ENCODE measurements at regions not wholly inside any gene's neighbourhood (a gene's known extent, or its start where the extent isn't known, plus 50 kb on each side); places are given as distances from the start of the nearest gene placed in this dataset.

DNA sequence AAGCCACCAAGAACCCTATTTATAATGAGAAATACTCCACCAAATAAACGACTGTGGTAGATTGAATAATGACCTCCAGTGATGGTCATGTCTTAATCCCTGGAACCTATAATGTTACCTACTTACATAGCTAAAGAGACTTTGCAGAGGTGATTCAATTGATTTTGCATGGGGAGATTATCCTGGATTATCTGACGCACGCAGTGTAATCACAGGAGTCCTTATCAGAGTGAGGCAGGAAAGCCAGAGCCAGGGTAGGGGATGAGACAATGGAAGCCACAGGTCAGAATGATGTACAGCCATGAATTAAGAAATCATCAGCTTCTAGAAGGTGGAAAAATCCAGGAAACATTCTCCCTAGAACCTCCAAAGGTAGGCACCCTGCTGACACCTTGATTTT is 286.4 kb upstream of the SP4 start:
- H3K27ac ChIP-seq (ENCODE audit: low read depth, low read length): no peak overlapping the region

More for the DNA sequence above, 286.4 kb upstream of the SP4 start:
- DNase-seq (ENCODE audit: low read depth, low spot score): no peak
- no TSS peak for BruUV-seq (replicated peaks)
- CTCF ChIA-PET: no interaction called here
- RAD21 ChIA-PET (ENCODE audit: low non-redundant PET in 1 of 2, low total read pairs in 2 of 2, uncharacterized antibody in 2 of 2, unreplicated experiment in 2 of 2): no interaction called here
- Histone ChIP-seq H4K20me1 (ENCODE audit: insufficient read depth) (no peaks in the 10 kb centered on the region), H3K4me1 (ENCODE audit: control insufficient read depth in 1 of 2, insufficient read depth in 2 of 2, low read length in 2 of 2) (no peaks in the 10 kb centered on the region; a peak in 1 of 4 replicates), H3K9me3 (ENCODE audit: control insufficient read depth in 1 of 2, insufficient read depth in 1 of 2, low read depth in 1 of 2, low read length in 2 of 2) (no peaks in the 10 kb centered on the region), H3K36me3 (ENCODE audit: control insufficient read depth in 1 of 2, insufficient read depth in 2 of 2, low read length in 2 of 2) (no peaks in the 10 kb centered on the region), H3K4me3 (replicated peaks in 1 of 2; ENCODE audit: low read depth in 1 of 2, low read length in 2 of 2) (no peak overlapping the region), H2AFZ (ENCODE audit: low read depth, low read length, poor library complexity, severe bottlenecking) (no peak overlapping the region), H3K79me2 (ENCODE audit: insufficient read depth, low read length) (no peaks in the 10 kb centered on the region), H3K9ac (ENCODE audit: low read length) (no peak overlapping the region), H3K9me2 (ENCODE audit: insufficient read depth) (no peaks in the 10 kb centered on the region), H3K27me3 (ENCODE audit: insufficient read depth, low read length) (no peaks in the 10 kb centered on the region), H3K4me2 (ENCODE audit: low read length) (no peak overlapping the region)
- no peak for TF ChIP-seq SRF (IDR thresholded peaks at IDR 0.05; ENCODE audit: low read depth)
- no peak for TF ChIP-seq ZNF274 (IDR thresholded peaks at IDR 0.05; ENCODE audit: low read depth, low read length)
- TF ChIP-seq FOSL1 (IDR thresholded peaks at IDR 0.05; ENCODE audit: low read depth): no peak
- TF ChIP-seq EZH2 (IDR thresholded peaks at IDR 0.05): no peak
- TF ChIP-seq, protein P1, sequence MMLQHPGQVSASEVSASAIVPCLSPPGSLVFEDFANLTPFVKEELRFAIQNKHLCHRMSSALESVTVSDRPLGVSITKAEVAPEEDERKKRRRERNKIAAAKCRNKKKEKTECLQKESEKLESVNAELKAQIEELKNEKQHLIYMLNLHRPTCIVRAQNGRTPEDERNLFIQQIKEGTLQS (IDR thresholded peaks at IDR 0.05): no peak
- TF ChIP-seq SP1 (IDR thresholded peaks at IDR 0.05; ENCODE audit: low read depth): no peak
- no peak for TF ChIP-seq CEBPB (IDR thresholded peaks at IDR 0.05; ENCODE audit: low read depth)
- TF ChIP-seq, protein P2, sequence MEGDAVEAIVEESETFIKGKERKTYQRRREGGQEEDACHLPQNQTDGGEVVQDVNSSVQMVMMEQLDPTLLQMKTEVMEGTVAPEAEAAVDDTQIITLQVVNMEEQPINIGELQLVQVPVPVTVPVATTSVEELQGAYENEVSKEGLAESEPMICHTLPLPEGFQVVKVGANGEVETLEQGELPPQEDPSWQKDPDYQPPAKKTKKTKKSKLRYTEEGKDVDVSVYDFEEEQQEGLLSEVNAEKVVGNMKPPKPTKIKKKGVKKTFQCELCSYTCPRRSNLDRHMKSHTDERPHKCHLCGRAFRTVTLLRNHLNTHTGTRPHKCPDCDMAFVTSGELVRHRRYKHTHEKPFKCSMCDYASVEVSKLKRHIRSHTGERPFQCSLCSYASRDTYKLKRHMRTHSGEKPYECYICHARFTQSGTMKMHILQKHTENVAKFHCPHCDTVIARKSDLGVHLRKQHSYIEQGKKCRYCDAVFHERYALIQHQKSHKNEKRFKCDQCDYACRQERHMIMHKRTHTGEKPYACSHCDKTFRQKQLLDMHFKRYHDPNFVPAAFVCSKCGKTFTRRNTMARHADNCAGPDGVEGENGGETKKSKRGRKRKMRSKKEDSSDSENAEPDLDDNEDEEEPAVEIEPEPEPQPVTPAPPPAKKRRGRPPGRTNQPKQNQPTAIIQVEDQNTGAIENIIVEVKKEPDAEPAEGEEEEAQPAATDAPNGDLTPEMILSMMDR (IDR thresholded peaks at IDR 0.05 in 2 of 3, conservative IDR thresholded peaks at IDR 0.05 in 1 of 3; ENCODE audit: borderline replicate concordance in 1 of 3, insufficient read depth in 1 of 3, low read depth in 2 of 3, low read length in 2 of 3): no peak
- TF ChIP-seq EZH2phosphoT487 (IDR thresholded peaks at IDR 0.05; ENCODE audit: borderline replicate concordance): no peak
- TF ChIP-seq ZFX (IDR thresholded peaks at IDR 0.05): no peak
- no peak for TF ChIP-seq RAD21 (IDR thresholded peaks at IDR 0.05; ENCODE audit: low read depth)
- TF ChIP-seq, protein P3, sequence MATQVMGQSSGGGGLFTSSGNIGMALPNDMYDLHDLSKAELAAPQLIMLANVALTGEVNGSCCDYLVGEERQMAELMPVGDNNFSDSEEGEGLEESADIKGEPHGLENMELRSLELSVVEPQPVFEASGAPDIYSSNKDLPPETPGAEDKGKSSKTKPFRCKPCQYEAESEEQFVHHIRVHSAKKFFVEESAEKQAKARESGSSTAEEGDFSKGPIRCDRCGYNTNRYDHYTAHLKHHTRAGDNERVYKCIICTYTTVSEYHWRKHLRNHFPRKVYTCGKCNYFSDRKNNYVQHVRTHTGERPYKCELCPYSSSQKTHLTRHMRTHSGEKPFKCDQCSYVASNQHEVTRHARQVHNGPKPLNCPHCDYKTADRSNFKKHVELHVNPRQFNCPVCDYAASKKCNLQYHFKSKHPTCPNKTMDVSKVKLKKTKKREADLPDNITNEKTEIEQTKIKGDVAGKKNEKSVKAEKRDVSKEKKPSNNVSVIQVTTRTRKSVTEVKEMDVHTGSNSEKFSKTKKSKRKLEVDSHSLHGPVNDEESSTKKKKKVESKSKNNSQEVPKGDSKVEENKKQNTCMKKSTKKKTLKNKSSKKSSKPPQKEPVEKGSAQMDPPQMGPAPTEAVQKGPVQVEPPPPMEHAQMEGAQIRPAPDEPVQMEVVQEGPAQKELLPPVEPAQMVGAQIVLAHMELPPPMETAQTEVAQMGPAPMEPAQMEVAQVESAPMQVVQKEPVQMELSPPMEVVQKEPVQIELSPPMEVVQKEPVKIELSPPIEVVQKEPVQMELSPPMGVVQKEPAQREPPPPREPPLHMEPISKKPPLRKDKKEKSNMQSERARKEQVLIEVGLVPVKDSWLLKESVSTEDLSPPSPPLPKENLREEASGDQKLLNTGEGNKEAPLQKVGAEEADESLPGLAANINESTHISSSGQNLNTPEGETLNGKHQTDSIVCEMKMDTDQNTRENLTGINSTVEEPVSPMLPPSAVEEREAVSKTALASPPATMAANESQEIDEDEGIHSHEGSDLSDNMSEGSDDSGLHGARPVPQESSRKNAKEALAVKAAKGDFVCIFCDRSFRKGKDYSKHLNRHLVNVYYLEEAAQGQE (IDR thresholded peaks at IDR 0.05; ENCODE audit: low read depth): no peak
- TF ChIP-seq ELF1 (IDR thresholded peaks at IDR 0.05; ENCODE audit: borderline replicate concordance, low read depth): no peak
- no peak for TF ChIP-seq JUND (IDR thresholded peaks at IDR 0.05)
- no peak for TF ChIP-seq POLR2AphosphoS5 (IDR thresholded peaks at IDR 0.05; ENCODE audit: low read depth, low read length)
- no peak for TF ChIP-seq EGR1 (IDR thresholded peaks at IDR 0.05; ENCODE audit: low read depth)
- POLR2A ChIA-PET: no interaction called here
- no peak for ATAC-seq
- intact Hi-C loops (cut with micrococcal nuclease): no loop called here

Measured in HCT116 (cell line).